ENCODE measurements at regions not wholly inside any gene's neighbourhood (a gene's known extent, or its start where the extent isn't known, plus 50 kb on each side); places are given as distances from the start of the nearest gene placed in this dataset.

- TF ChIP-seq CTCF (IDR thresholded peaks at IDR 0.05) = no peak
- TF ChIP-seq POLR2A (IDR thresholded peaks at IDR 0.05; ENCODE audit: low read depth) = no peak
Measured at GRCh38 chr11:105333153-105333552, 193.6 kb upstream of the CARD18 start.

Data from esophagus muscularis mucosa (tissue), 3 donors.